ENCODE measurements at regions not wholly inside any gene's neighbourhood (a gene's known extent, or its start where the extent isn't known, plus 50 kb on each side); places are given as distances from the start of the nearest gene placed in this dataset.

DNA sequence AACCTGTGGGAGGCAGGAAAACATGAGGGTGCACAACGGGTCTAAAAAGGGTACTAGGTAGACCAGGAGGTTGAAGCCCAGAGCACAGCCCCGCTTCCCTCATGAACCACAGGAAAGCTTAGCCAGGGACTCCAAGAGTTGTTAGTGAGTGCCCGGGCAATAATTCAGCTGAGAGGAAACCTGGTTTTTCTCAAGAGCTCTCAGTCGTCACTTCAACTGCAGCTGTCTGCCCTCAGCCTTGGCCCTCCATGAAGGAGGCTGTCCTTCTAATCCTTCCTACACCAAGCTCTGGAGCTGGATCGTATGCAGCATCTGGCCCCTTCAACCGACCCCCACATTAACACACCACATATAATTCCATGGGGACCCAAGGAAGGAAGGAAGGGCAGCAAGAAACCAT is 77.0 kb upstream of the BACE2 start:
- TF ChIP-seq, protein P1, sequence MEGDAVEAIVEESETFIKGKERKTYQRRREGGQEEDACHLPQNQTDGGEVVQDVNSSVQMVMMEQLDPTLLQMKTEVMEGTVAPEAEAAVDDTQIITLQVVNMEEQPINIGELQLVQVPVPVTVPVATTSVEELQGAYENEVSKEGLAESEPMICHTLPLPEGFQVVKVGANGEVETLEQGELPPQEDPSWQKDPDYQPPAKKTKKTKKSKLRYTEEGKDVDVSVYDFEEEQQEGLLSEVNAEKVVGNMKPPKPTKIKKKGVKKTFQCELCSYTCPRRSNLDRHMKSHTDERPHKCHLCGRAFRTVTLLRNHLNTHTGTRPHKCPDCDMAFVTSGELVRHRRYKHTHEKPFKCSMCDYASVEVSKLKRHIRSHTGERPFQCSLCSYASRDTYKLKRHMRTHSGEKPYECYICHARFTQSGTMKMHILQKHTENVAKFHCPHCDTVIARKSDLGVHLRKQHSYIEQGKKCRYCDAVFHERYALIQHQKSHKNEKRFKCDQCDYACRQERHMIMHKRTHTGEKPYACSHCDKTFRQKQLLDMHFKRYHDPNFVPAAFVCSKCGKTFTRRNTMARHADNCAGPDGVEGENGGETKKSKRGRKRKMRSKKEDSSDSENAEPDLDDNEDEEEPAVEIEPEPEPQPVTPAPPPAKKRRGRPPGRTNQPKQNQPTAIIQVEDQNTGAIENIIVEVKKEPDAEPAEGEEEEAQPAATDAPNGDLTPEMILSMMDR (conservative IDR thresholded peaks at IDR 0.05; ENCODE audit: low read length), result no peak
- no peak for TF ChIP-seq EZH2phosphoT487 (IDR thresholded peaks at IDR 0.05; ENCODE audit: borderline replicate concordance)
